ENCODE measurements at regions not wholly inside any gene's neighbourhood (a gene's known extent, or its start where the extent isn't known, plus 50 kb on each side); places are given as distances from the start of the nearest gene placed in this dataset.

GRCh38 chr2:134081238-134081938 is 172.5 kb upstream of the MGAT5 start (continued):
- TF ChIP-seq FOXA3 (CRISPR knock-in tag; conservative IDR thresholded peaks at IDR 0.05 in 1 of 2, IDR thresholded peaks at IDR 0.05 in 1 of 2) (no peak), NFXL1 (CRISPR knock-in tag; IDR thresholded peaks at IDR 0.05) (no peak), ETV5 (CRISPR knock-in tag; IDR thresholded peaks at IDR 0.05; ENCODE audit: low read depth) (no peak), CBX2 (IDR thresholded peaks at IDR 0.05; ENCODE audit: insufficient read depth, low read length, poor library complexity, severe bottlenecking) (no peak)

GRCh38 chr2:134083548-134083947 is 170.3 kb upstream of the MGAT5 start:
- in situ Hi-C loops (cut with MboI) (no loop called here), intact Hi-C loops (cut with micrococcal nuclease) (no loop called here)
- no peak overlapping the region for H2AFZ ChIP-seq (ENCODE audit: low read depth, low read length)
- CTCF ChIA-PET (ENCODE audit: low intra/inter-chr PET ratio) = no interaction called here
- no TSS peak for BruUV-seq (replicated peaks)
- no peaks in the 10 kb centered on the region for H3K9me3 ChIP-seq (replicated peaks; ENCODE audit: control insufficient read depth, insufficient read depth, low read depth, low read length)
- no peak overlapping the region for H3K4me3 ChIP-seq
- DNase-seq (ENCODE audit: extremely low read depth in 1 of 4, low spot score in 3 of 4) (no peak), ATAC-seq (no peak), FAIRE-seq (no peak)
- H3K9ac ChIP-seq (ENCODE audit: insufficient read depth in 1 of 2, low read depth in 2 of 2, low read length in 2 of 2) = no peak overlapping the region
- 0% methylated on average over 5 of the region's 5 CpGs for WGBS (ENCODE audit: insufficient coverage, low coverage, missing lambda C conversion rate)
- no peaks in the 10 kb centered on the region for H3K79me2 ChIP-seq (ENCODE audit: control insufficient read depth, insufficient read depth, low read length)
- H3K27me3 ChIP-seq (ENCODE audit: control insufficient read depth in 2 of 2, insufficient read depth in 2 of 2, low read length in 2 of 2) = peaks cover 14 to 41% of the 10 kb centered on the region in 2 experiments
- H3K27ac ChIP-seq (ENCODE audit: extremely low read depth, low read depth, low read length) = no peak overlapping the region
- no peaks in the 10 kb centered on the region for H3K4me1 ChIP-seq (replicated peaks in 1 of 2; ENCODE audit: control insufficient read depth in 2 of 2, insufficient read depth in 2 of 2, low read length in 2 of 2)
- H3K36me3 ChIP-seq (ENCODE audit: control insufficient read depth, insufficient read depth, low read length) = no peaks in the 10 kb centered on the region
- no peaks in the 10 kb centered on the region; the same call in 1 of the 2 replicates for H4K20me1 ChIP-seq (replicated peaks; ENCODE audit: control insufficient read depth, insufficient read depth, low read length)
- H3K9me1 ChIP-seq (ENCODE audit: control insufficient read depth, insufficient read depth, low read length) = no peaks in the 10 kb centered on the region
- POLR2A ChIA-PET = interaction anchor here (1.0 to 1.4 kb wide), 2 partner anchors 9 to 126 kb away, joined by 3 to 4 read pairs; no protein-coding TSS in a partner anchor
- no peak overlapping the region for H3K4me2 ChIP-seq (ENCODE audit: insufficient read depth, low read length)
- TF ChIP-seq USF1 (CRISPR knock-in tag; IDR thresholded peaks at IDR 0.05) (no peak), KLF1 (tag; IDR thresholded peaks at IDR 0.05) (no peak), ZNF212 (CRISPR knock-in tag; IDR thresholded peaks at IDR 0.05) (no peak), RBBP5 (IDR thresholded peaks at IDR 0.05; ENCODE audit: borderline replicate concordance, insufficient read depth, low read length, poor library complexity, severe bottlenecking) (no peak), TARDBP (IDR thresholded peaks at IDR 0.05) (no peak), CCNT2 (IDR thresholded peaks at IDR 0.05; ENCODE audit: borderline replicate concordance, extremely low read depth, insufficient read length, low read depth, low read length) (no peak), MAFK (IDR thresholded peaks at IDR 0.05; ENCODE audit: low read length) (no peak), ZNF146 (CRISPR knock-in tag; IDR thresholded peaks at IDR 0.05; ENCODE audit: unreplicated experiment) (no peak), HNRNPL (IDR thresholded peaks at IDR 0.05; ENCODE audit: low read depth, low read length) (no peak), ASH1L (IDR thresholded peaks at IDR 0.05; ENCODE audit: borderline replicate concordance, low read depth, partially characterized antibody) (no peak), MYNN (IDR thresholded peaks at IDR 0.05) (no peak), MYNN (CRISPR knock-in tag; IDR thresholded peaks at IDR 0.05) (no peak), ZNF655 (CRISPR knock-in tag; IDR thresholded peaks at IDR 0.05) (no peak), ZNF586 (CRISPR knock-in tag; conservative IDR thresholded peaks at IDR 0.05) (no peak)
